Ectodermal cell (in vitro differentiated cells): ENCODE measurements at regions not wholly inside any gene's neighbourhood (a gene's known extent, or its start where the extent isn't known, plus 50 kb on each side); places are given as distances from the start of the nearest gene placed in this dataset.

Experiments used
- H3K27ac ChIP-seq: 2 replicates; pipeline ENCODE4 v1.7.0; 2013; ENCODE audit warnings: mild to moderate bottlenecking, low read depth, low read length; ENCODE audit not compliant: insufficient read depth, poor library complexity, severe bottlenecking
- H3K27me3 ChIP-seq: 2 replicates; pipeline ENCODE4 v1.7.0; 2013; ENCODE audit warnings: mild to moderate bottlenecking, low read length; ENCODE audit not compliant: insufficient read depth, control insufficient read depth, poor library complexity, severe bottlenecking
- H3K36me3 ChIP-seq: one replicate; pipeline ENCODE4 v1.7.0; 2013; ENCODE audit warnings: low read length; ENCODE audit not compliant: control insufficient read depth, insufficient read depth
- H3K4me1 ChIP-seq: one replicate; pipeline ENCODE4 v1.7.0; 2013; ENCODE audit warnings: low read length; ENCODE audit not compliant: control insufficient read depth, insufficient read depth
- H3K4me3 ChIP-seq: 2 replicates; pipeline ENCODE4 v1.7.0; 2013; ENCODE audit warnings: low read depth, low read length, control low read depth; ENCODE audit not compliant: insufficient read depth
- H3K9me3 ChIP-seq: 2 replicates; pipeline ENCODE4 v1.7.0; 2013; ENCODE audit warnings: mild to moderate bottlenecking, low read length, moderate library complexity; ENCODE audit not compliant: control insufficient read depth
- WGBS, 2 experiments: methylation state at CpG; one replicate each; pipeline ENCODE4 v1.1.7; 2013; ENCODE audit warnings: missing lambda C conversion rate in 2 of 2; 5-methylcytosine and 5-hydroxymethylcytosine counted together

DNA sequence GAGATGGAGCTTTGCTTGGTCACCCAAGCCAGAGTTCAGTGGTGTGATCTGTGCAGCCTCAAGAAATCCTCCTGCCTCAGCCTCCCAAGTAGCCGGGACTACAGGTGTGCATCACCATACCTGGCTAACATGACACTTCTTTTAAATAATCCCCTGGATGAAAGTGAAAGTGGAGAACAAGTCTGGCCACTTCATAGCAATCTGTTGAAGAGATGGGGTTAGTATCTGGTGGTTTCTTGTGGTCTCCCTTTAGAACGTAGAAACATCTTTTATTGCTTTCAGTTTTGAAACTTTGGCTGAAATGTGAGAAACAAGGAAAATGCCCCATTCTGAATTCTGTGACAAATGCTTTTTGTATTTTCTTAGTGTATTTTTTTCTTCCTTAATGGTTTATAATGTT is 452.5 kb upstream of the RIOK2 start:
- H3K4me1 ChIP-seq: no peaks in the 10 kb centered on the region
- WGBS, 2 experiments: 91 to 96% methylated on average over 2 of the region's 2 CpGs
- H3K4me3 ChIP-seq: no peak overlapping the region
- no peak overlapping the region for H3K27ac ChIP-seq
- H3K36me3 ChIP-seq: no peaks in the 10 kb centered on the region
- no peaks in the 10 kb centered on the region for H3K27me3 ChIP-seq
- no peaks in the 10 kb centered on the region for H3K9me3 ChIP-seq

DNA sequence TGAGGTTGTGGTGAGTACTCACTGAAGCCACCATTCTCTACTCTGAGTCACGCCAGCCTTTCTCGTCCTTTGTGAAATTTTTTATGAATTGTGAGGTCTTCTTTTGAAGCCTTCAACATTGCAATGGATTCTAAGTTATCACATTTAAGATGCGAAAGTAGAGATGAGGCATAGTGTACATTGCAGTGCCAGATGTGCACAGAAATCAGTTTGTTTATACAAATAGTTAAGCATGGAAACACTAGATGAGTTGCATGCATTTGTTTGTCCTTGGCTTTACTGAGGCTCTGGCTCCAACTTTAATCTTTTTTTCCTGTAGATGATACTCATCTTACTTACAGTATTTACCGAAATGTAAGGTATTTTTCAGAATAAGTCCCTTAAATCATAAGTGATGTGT is 453.7 kb upstream of the RIOK2 start:
- no peaks in the 10 kb centered on the region for H3K9me3 ChIP-seq
- no peaks in the 10 kb centered on the region for H3K27me3 ChIP-seq
- H3K4me1 ChIP-seq: no peaks in the 10 kb centered on the region
- H3K4me3 ChIP-seq: no peak overlapping the region
- H3K36me3 ChIP-seq: no peaks in the 10 kb centered on the region
- H3K27ac ChIP-seq: no peak overlapping the region
- WGBS, 2 experiments: 97 to 98% methylated on average over 3 to 4 of the region's 4 CpGs

DNA sequence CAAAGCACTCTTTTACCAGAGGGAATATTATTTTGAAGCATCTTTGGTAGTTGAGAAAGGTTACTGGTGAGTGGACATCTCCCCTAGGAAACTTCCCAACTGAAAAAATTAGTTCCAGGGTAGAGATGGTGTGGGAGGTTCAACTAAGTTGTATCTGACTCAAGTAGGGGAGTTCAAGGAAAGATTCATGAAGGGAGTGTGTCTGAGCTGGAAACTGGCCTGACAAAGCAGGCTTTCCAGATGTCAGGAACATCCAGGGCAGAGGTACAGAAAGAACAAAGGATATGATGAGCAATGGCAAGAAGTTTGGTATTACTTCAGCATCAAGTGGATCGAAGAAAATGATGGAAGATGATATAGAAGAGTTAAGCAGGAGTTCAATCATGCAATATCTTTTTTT is 458.0 kb upstream of the RIOK2 start:
- Histone ChIP-seq H3K4me1 (no peaks in the 10 kb centered on the region), H3K4me3 (no peak overlapping the region), H3K27ac (no peak overlapping the region), H3K27me3 (no peaks in the 10 kb centered on the region), H3K9me3 (no peaks in the 10 kb centered on the region), H3K36me3 (no peaks in the 10 kb centered on the region)
- WGBS, 2 experiments: 75 to 100% methylated on average over 1 of the region's 1 CpG

DNA sequence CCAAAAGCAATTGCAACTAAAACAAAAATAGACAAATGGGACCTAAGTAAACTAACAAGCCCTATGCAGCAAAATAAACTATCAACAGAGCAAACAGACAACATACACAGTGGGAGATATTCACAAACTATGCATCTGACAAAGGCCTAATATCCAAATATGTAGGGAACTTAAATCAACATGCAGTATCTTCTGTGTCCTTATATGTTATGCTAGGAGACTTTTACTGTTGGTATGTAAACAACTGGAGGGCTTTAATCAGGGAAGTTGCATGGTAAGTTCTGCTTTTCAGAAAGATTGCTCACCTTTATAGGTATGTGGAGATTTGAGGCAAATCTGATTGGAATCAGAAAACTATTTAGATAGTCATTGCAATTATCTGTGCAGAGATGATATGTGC is 461.2 kb upstream of the RIOK2 start:
- Histone ChIP-seq H3K4me3 (no peak overlapping the region), H3K4me1 (no peaks in the 10 kb centered on the region), H3K9me3 (no peaks in the 10 kb centered on the region), H3K36me3 (no peaks in the 10 kb centered on the region), H3K27ac (no peak overlapping the region), H3K27me3 (no peaks in the 10 kb centered on the region)

DNA sequence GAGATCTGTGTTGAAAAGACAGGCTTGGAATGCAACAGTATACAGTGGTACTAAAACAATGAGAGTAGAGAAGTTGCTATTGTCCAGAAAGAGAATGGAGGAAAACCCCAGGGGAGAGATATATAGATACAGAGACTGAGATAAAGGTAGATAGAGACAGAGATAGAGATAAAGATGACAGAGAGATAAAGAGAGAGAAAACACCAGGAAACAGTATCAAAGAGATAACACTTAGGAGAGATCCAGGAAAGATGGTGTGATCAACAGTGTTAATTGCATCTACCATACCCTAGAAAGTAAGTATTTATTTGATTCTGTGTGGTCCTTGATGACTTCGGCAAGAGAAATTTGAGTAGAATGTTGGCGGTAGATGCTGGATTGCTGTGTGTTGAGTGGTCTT is 461.8 kb upstream of the RIOK2 start:
- H3K27me3 ChIP-seq: no peaks in the 10 kb centered on the region
- WGBS, 2 experiments: 91 to 94% methylated on average over 2 of the region's 2 CpGs
- no peaks in the 10 kb centered on the region for H3K36me3 ChIP-seq
- H3K27ac ChIP-seq: no peak overlapping the region
- no peak overlapping the region for H3K4me3 ChIP-seq
- no peaks in the 10 kb centered on the region for H3K9me3 ChIP-seq
- no peaks in the 10 kb centered on the region for H3K4me1 ChIP-seq

DNA sequence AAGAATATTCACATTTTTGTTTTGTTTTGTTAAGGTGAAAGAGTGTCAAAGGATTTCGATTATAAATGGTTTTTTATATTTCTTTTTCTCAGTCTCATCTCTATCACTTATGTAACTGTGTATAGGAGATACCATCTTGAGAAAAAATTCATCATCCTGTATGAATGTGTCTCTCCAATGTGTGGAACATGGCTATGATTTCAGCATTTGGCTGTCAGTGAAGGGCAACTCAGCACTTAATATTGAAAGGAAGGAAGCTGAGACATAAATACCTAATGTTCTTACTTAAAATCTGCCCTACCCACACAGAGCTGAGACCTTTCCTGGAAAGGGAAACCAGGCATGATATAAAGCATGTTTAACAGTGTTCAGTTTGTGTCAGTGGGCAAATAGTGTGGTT is 474.2 kb upstream of the RIOK2 start:
- H3K27me3 ChIP-seq: no peaks in the 10 kb centered on the region
- WGBS, 2 experiments: 100% methylated on average over 1 of the region's 1 CpG; no CpG with 5 or more reads in 1 of the 2 experiments
- no peaks in the 10 kb centered on the region for H3K9me3 ChIP-seq
- H3K27ac ChIP-seq: no peak overlapping the region
- H3K36me3 ChIP-seq: no peaks in the 10 kb centered on the region
- no peaks in the 10 kb centered on the region for H3K4me1 ChIP-seq
- no peak overlapping the region for H3K4me3 ChIP-seq

DNA sequence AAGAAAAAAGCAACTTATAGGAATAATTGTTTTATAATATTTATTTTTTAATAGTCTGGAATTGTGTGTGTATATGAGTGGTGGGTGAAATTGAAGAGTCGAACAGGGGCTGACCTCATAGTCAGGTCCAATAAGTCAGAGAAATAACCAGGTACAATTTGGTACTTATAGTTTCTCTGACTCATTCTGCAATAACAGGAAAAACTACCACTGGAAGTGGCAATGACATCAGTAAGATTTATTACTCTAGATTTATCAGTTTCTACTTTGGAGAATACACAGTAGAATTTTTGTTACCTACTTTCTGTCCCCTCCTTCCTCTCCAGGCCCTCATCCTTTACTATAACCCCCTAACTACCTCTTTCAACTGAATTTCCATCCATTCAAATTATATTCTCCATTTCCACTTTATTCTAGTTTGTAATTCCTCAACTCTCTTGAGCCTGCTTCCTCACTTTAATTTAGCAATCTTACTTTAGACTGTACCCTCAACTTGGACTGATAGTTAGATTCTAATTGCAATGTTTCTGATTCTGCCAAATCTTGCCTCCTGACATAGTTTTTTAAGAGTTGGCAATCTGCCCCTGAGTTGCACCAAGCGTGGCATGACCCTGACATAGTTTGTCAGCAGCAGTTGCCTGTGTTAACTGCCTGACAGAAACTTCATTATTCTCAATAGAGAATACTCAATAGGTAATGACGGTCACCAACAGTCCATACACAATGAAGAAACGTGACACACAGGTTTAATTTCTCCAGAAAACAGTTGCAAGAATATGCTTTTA is 475.3 kb upstream of the RIOK2 start:
- Histone ChIP-seq H3K4me1 (no peaks in the 10 kb centered on the region), H3K27ac (no peak overlapping the region), H3K27me3 (no peaks in the 10 kb centered on the region), H3K36me3 (no peaks in the 10 kb centered on the region), H3K9me3 (no peaks in the 10 kb centered on the region), H3K4me3 (no peak overlapping the region)
- 84 to 94% methylated on average over 4 of the region's 4 CpGs for WGBS, 2 experiments

DNA sequence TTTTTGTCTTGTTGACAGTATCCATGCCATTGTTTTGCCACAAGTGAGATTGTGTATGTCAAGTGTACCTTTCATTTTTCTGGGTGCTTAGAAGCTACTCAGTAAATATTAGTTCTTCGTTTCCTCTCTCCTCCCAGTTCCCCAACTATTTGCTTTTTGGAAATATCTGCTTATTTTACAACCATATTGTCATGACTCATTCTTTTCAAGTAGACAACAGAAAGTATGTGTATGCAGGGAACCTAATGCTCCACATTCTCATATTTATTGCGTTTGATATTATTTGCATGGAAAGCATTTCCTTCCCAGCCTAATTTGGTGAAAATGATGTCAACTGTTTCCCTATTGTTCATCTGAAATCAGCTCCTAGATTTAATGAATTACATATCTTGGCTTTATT is 483.7 kb upstream of the RIOK2 start:
- H3K27me3 ChIP-seq: no peaks in the 10 kb centered on the region
- no peaks in the 10 kb centered on the region for H3K9me3 ChIP-seq
- 93 to 100% methylated on average over 2 of the region's 2 CpGs for WGBS, 2 experiments
- no peak overlapping the region for H3K27ac ChIP-seq
- no peak overlapping the region for H3K4me3 ChIP-seq
- no peaks in the 10 kb centered on the region for H3K36me3 ChIP-seq
- H3K4me1 ChIP-seq: no peaks in the 10 kb centered on the region

DNA sequence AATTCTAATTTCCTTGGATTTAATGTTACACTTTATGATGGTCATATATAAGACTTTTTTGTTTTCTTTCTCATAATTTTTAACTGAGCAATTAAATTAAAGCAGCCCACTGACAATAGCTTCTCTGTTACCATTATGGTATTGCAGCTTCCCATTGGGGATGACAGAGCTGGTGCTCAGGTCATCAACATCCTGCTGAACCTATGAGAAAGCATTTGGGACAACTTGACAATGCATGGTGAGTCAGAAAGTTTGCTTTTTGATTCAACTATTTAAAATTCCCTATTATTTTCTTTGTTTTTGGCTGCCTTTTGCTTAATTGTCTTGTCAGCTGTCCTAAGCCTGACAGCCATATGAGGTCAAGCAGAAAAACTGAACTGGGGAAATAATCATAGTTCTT is 487.4 kb upstream of the RIOK2 start:
- no peak overlapping the region for H3K4me3 ChIP-seq
- no peaks in the 10 kb centered on the region for H3K4me1 ChIP-seq
- no peak overlapping the region for H3K27ac ChIP-seq
- no peaks in the 10 kb centered on the region for H3K36me3 ChIP-seq
- H3K27me3 ChIP-seq: no peaks in the 10 kb centered on the region
- no peaks in the 10 kb centered on the region for H3K9me3 ChIP-seq

DNA sequence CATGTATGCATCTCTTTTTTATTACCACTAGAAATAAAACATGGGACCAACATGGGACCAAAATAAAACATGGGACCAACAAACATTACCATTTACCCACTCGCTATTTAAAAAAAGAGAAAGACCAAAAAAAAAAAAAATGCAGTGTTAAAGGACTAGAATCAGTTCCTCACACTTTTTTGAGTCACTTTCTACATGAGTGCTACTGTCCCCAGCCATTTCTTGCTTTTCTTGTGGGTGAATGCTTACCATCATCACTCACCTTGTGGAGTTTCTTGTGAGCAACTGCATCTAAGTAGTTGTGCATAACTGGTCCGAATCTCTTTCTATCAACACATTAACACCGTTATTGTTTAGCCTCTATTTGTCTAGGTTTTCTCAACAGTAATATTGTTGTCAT is 493.6 kb upstream of the RIOK2 start:
- Histone ChIP-seq H3K27ac (no peak overlapping the region), H3K9me3 (no peaks in the 10 kb centered on the region)
- WGBS, 2 experiments: 89 to 91% methylated on average over 3 of the region's 3 CpGs

DNA sequence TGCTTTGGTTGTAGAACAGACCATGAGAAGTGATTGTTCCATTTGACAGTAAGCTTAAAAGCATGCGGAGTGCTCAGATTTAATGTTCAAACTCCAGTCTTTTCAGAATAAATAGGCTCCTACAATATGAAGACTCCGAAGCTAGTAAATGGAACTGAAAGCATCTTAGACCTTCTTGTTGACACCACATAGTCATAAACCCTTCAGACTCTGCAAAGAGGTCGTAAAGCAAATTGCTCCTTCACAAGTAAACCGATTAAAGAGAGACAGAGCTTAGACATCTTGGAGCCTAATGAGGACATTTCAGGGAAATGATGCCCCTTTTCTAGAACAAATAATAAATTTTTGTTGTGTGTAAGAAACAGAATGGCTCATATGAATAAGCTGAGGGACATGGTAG is 511.0 kb upstream of the RIOK2 start:
- Histone ChIP-seq H3K9me3 (no peaks in the 10 kb centered on the region), H3K36me3 (no peaks in the 10 kb centered on the region), H3K4me3 (no peak overlapping the region), H3K27ac (no peak overlapping the region), H3K27me3 (no peaks in the 10 kb centered on the region), H3K4me1 (no peaks in the 10 kb centered on the region)
- WGBS, 2 experiments: 85 to 95% methylated on average over 4 of the region's 4 CpGs

More for the DNA sequence above, 493.6 kb upstream of the RIOK2 start:
- H3K36me3 ChIP-seq: no peaks in the 10 kb centered on the region
- no peaks in the 10 kb centered on the region for H3K27me3 ChIP-seq
- no peak overlapping the region for H3K4me3 ChIP-seq
- no peaks in the 10 kb centered on the region for H3K4me1 ChIP-seq
